Kidney (tissue), 13 donors: ENCODE measurements at regions not wholly inside any gene's neighbourhood (a gene's known extent, or its start where the extent isn't known, plus 50 kb on each side); places are given as distances from the start of the nearest gene placed in this dataset.
A peak's percentile ranks its signal among the peaks of the same experiment; 100 is the strongest.

Source experiments
- DNase-seq, 5 donors: peaks; one replicate each; pipeline ENCODE4 v3.0.0-alpha.2; 2013 to 2020
- FAIRE-seq: peaks from 2 replicates; lab custom pipeline; 2012; peaks lifted over from hg19 to GRCh38; lab: Jason Lieb, UNC
- H3K27ac ChIP-seq, 2 donors: one replicate each; pipeline ENCODE4 v1.7.0; 2013; ENCODE audit warnings: low read depth in 2 of 2, low read length in 2 of 2, inconsistent platforms in 1 of 2
- H3K27me3 ChIP-seq: one replicate; pipeline ENCODE4 v1.7.1; 2013; ENCODE audit warnings: low read length, inconsistent platforms; ENCODE audit not compliant: control insufficient read depth, insufficient read depth
- H3K36me3 ChIP-seq, 3 donors: one replicate each; pipeline versions ENCODE4 v1.7.0 to v1.7.1; 2013; ENCODE audit warnings: low read length in 3 of 3, control low read depth in 1 of 3, inconsistent platforms in 1 of 3; ENCODE audit not compliant: insufficient read depth in 3 of 3, control insufficient read depth in 2 of 3
- H3K4me1 ChIP-seq, 3 donors: one replicate each; pipeline versions ENCODE4 v1.7.0 to v1.7.1; 2013; ENCODE audit warnings: low read length in 3 of 3, inconsistent platforms in 1 of 3, low read depth in 1 of 3; ENCODE audit not compliant: control insufficient read depth in 2 of 3, insufficient read depth in 2 of 3
- H3K4me3 ChIP-seq, 3 donors: one replicate each; pipeline versions ENCODE4 v1.7.0 to v1.8.1; 2013; ENCODE audit warnings: low read length in 3 of 3, control low read depth in 1 of 3, inconsistent platforms in 1 of 3
- H3K9ac ChIP-seq, 3 donors: one replicate each; pipeline versions ENCODE4 v1.7.0 to v1.7.1; 2013; ENCODE audit warnings: low read length in 3 of 3, control low read depth in 1 of 3, inconsistent platforms in 1 of 3
- H3K9me3 ChIP-seq, 3 donors: one replicate each; pipeline versions ENCODE4 v1.7.0 to v1.7.1; 2013; ENCODE audit warnings: low read length in 3 of 3, control low read depth in 1 of 3, inconsistent platforms in 1 of 3; ENCODE audit not compliant: control insufficient read depth in 2 of 3, insufficient read depth in 1 of 3
- CTCF ChIP-seq: IDR thresholded peaks from 3 replicates; pipeline ENCODE4 v1.5.1; 2012; ENCODE audit warnings: mild to moderate bottlenecking, moderate library complexity, borderline replicate concordance; ENCODE audit not compliant: insufficient read depth; ENCODE audit errors: extremely low read depth
- intact Hi-C: fragments of 100-400 bp; cut with DNase I; formaldehyde crosslinking; loops from one replicate; pipeline ENCODE4 v1.11.1; 2022
- donor health status: control.
- donor health status: control.
- donor health status: control.
- donor health status: control.
- donor health status: control.
- donor health status: DM: yes; HTN: yes; CAD: no.
- donor health status: Normal renal cell carcinoma (clear cell type).

DNA sequence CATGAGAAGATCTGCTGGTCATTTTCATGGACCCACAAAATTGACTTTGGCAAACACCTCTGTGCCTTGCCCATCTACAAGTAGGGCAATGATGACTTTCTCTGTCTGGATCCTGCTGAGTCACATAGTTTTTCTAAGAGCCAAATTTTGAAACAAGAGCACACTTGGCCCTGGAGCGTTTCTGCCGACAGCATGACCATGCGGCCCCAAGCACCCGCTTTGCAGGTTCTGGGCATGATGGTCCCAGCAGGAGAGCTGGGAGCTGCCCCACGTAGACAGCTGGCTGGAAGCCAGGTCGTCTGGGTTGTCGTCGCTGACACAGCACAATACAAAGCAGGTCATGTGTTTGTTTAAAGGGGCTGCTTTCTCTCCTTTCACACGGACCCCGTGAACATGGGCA is 159.8 kb downstream of the SYK start:
- H3K4me1 ChIP-seq, result peaks cover 0 to 2% (median 0%) of the 10 kb centered on the region in 3 donors
- no peak for DNase-seq
- H3K4me3 ChIP-seq, result no peak overlapping the region
- no peak overlapping the region for H3K9ac ChIP-seq
- no peak for FAIRE-seq
- H3K27me3 ChIP-seq, result no peaks in the 10 kb centered on the region
- intact Hi-C loops, result no loop called here
- H3K27ac ChIP-seq, result no peak overlapping the region
- no peak for TF ChIP-seq CTCF
- H3K36me3 ChIP-seq, result no peaks in the 10 kb centered on the region
- no peaks in the 10 kb centered on the region for H3K9me3 ChIP-seq

DNA sequence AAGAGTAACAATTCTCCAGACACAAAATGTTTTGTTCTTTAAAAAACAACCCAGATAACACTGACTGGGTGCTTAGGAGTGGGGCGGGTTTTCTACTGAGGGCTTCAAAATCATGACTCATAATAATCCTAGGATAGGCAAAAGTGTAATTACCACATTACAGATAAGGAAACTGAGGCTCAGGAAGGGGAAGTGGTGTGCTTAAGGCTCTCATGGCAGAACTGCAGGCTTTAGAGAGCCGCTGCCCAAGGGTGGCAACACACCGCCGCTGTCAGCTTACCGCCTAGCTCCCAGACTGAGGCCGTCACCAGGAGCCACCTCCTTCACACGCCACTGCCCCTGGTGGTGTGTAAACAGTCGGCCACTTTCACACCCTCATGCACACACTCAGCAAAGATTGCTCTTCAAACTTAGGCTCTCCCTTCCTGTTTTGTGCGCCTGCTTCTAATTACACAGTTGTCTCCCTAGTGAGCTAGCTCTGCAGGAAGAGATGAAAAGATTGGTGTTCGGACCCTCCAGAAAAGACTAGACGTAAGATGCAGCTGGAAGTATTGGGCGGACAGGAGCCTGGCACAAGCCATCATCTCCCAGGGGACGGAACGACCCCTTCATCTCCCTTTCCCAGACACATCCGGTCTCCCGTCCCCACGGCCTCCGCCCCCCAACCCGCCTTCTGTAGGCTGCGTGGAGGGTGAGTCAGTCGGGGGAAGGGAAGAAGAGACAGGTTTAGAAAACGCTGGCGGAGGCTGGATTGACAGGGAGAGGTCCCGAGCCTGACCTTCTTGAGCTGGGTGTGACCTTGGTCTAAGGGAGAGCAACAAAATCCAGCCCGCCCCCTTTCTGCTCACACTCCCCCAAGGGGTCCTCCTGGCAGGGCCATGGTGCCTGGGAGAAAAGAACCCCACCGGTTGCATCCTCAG is 162.7 kb downstream of the SYK start:
- TF ChIP-seq CTCF, result no peak
- no peak for FAIRE-seq
- H3K4me1 ChIP-seq, result peaks cover 0 to 2% (median 0%) of the 10 kb centered on the region in 3 donors
- H3K9ac ChIP-seq, result no peak overlapping the region
- intact Hi-C loops, result no loop called here
- H3K36me3 ChIP-seq, result no peaks in the 10 kb centered on the region
- no peak overlapping the region for H3K27ac ChIP-seq
- peak in 4 of 5 donors; percentile 50 to 67 (median 64) for DNase-seq
- H3K9me3 ChIP-seq, result no peaks in the 10 kb centered on the region
- H3K4me3 ChIP-seq, result no peak overlapping the region
- no peaks in the 10 kb centered on the region for H3K27me3 ChIP-seq

GRCh38 chr9:90965226-90966030 is 163.8 kb downstream of the SYK start:
- H3K4me3 ChIP-seq, result no peak overlapping the region
- intact Hi-C loops, result no loop called here
- DNase-seq, result peak in 2 of 5 donors; percentile 26 to 42
- H3K36me3 ChIP-seq, result no peaks in the 10 kb centered on the region
- no peak for TF ChIP-seq CTCF
- no peaks in the 10 kb centered on the region for H3K27me3 ChIP-seq
- no peak overlapping the region for H3K27ac ChIP-seq
- FAIRE-seq, result no peak
- peaks cover 0 to 2% (median 0%) of the 10 kb centered on the region in 3 donors for H3K4me1 ChIP-seq
- no peaks in the 10 kb centered on the region for H3K9me3 ChIP-seq
- no peak overlapping the region for H3K9ac ChIP-seq
